Stromal cell of bone marrow (primary cell): ENCODE measurements at regions not wholly inside any gene's neighbourhood (a gene's known extent, or its start where the extent isn't known, plus 50 kb on each side); places are given as distances from the start of the nearest gene placed in this dataset.

Source experiments
- DNase-seq: peaks from one replicate; pipeline ENCODE4 v3.0.0-alpha.2; 2012; ENCODE audit warnings: low read depth

DNA sequence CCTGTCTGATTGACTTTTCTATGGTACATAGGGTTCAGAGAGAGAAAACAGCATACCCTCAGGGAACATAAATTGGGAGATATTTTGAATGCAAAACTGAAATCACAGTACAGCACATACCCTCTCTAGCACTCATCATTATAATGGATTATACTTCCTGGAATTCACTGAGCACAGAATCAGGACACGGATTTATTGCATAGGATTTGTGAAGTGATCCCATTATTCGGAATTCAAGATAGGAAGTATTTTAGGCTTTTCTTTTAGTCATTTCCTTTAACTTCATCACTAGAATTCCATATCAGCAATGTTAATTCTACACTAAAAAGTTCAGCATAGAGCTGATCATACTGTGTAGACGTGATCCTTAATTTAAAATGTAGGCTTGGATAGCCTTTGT lies 407.0 kb downstream of the PID1 start:
- no peak for DNase-seq

DNA sequence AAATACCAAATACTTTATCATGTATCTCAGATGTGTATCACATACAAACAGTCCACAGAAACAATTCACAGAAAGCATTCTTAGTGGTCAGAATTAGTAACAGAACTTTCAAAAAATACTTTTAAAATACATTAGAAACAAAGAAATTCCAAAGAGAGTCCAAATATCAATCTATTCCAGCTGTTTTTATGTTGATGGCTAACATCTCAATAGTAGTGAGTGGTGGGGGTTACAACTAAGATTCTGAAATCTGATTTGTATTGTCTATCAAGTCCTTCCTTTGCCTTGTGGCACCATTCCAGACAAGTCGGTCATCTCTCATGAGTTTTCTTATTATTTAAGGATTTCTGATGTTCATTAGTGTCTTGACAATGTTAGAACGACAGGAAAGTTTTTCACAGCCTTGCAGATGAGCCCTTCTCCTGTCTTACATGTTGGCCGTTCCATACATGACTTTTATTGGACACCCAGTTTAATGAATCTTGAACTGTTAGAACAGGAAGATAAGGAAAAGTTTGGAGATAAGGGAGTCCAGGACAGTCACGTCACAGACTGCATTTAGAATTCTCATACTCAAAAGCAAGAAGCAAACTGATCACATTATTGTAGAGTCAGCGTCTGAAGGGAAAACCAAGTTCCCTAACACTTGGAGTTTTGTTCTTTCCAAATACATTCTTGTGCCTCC lies 410.3 kb downstream of the PID1 start:
- no peak for DNase-seq

- DNase-seq: no peak
These were observed 417.9 kb downstream of the PID1 start for GRCh38 chr2:228853151-228853550.

GRCh38 chr2:228848638-228849037 lies 422.4 kb downstream of the PID1 start:
- no peak for DNase-seq

GRCh38 chr2:228847684-228848083 lies 423.4 kb downstream of the PID1 start:
- DNase-seq: no peak

- no peak for DNase-seq
These were observed 424.9 kb downstream of the PID1 start for GRCh38 chr2:228846161-228846560.

DNA sequence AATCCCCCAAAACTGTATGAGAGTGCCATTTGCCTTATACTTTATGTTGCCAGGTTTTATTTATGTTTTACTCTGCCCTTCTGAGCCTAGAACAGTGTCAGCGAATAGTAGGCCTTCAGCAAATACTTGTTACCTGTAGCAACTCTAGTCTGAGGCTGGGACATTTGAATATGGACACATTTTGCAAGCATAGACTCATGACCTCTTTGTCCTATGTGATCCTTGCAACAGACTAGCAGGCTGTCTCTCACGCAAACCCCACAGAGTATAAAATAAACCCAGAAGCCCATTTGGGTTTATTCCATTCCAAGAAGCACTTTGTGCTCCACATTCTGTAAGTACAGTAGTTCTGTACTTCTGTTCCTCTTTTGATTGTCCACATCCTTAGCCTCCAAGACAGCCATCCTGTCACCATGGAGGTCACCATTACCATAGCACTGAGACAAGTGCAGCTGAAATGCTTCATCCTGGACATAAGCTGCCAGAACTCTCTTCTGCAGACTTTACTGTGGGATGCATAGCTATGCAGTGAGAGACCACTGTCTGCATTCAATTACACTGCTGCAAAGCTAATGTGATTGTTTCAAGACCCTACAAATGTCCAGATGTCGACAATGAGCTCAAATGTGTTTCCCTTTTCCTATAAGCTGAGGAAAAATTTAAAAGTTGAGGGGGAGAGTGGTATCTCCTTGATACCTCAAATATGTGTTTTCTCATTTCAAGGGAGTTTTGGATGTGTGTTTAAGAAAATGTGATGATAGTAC lies 425.7 kb downstream of the PID1 start:
- no peak for DNase-seq

- DNase-seq: no peak
These were observed 429.2 kb downstream of the PID1 start for GRCh38 chr2:228841877-228842276.

DNA sequence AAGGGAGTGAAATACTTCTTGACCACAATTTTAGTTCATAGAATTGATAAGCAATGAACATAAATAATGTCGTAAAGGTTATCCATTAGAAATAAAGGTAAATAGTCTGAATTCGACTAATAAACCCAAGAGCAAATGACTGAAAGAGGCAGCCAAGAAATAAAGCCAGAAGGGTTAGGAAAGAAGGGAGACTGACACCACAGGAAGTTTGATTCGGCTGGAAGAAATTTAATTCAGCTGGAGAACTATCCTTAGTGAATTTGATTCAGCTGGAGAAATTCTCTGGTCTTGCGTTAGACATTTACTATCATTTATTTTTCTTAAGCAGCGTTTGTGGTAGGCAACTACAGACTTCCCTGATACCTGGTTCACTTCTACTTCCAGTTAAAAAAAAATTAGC lies 429.6 kb downstream of the PID1 start:
- DNase-seq: no peak

DNA sequence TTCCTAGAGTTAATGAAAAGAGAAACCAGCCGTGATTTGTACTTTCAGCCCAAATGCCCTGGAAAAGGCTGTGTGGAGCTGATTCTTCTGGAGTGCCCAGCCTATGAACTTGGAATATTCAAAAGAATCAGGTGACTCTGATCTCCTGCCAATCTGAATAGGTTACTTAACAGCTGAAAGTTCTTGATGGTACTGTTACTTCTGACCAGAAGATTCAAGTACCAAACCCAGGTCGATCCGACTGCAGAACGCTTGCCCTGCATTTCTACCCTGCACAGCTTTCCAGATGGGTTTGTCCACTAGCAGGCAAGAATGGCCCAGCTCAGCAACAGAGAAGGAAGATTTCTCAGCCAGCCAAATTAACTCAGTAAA lies 430.4 kb downstream of the PID1 start:
- DNase-seq: no peak

DNA sequence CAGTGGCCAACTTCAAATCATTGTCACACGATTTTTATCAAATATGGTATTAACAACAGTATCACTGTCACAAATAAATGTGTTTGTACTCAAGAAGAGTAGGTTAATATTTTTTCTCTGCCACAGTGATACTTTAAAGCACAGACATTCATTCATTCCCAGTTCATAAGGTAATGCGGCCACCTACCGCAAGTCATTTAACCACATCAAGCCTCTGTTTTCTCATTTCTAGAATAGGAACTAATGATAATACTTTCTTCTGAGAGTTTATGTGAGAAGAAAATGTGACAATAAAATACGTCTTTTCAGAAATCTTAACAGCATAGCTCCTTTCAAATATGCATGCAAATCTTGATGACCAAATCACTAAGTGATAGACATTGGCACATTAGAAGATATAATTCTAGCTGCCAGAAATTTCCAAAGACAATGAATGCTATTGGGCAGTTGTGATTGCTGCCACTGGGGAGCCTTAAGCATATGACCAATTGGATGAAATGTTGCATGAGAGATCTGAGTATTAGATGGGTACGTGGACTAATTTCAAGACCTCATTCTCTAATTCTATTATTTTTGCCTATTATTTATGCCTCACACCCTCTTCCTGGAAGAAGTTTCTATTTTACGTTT lies 430.9 kb downstream of the PID1 start:
- DNase-seq: no peak

GRCh38 chr2:228839421-228839876 lies 431.6 kb downstream of the PID1 start:
- DNase-seq: no peak

DNA sequence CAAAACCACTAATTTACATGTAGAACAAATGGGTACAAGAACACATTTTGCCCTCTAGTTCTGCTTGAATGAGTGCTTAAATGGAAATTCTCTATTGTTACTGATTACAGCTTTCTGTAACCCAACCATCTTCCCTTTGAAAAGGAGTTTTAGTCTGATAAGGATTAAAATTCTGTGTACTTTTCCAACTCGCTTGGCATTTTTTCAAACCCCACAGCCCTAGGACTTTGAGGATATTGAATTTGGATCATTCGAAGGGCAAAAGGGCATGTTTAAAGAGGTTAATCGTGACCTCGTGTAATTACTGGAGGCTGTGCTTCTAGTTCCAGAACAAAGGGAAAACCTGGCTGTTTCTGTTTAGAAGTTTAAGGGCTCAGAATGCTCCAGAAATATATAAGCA lies 432.3 kb downstream of the PID1 start:
- DNase-seq: no peak

DNA sequence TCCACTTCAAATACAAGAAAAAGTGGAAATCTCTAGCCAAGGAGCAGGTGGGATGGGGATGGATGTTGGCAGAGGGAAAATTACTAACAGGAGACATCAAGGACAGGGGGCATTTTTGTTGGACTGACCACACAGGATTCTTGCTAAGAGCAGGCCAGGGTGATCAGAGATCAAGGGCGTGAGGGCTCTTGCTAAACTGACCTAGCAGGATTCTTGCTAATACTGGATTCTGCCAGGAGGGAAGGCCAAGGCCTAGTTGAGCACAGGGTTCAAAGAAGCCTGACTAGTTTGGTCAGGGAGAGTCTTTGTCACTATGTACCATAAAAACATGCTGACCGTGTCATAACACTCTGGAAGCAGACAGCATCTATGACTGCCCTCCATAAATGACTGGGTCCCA lies 442.7 kb downstream of the PID1 start:
- DNase-seq: no peak

DNA sequence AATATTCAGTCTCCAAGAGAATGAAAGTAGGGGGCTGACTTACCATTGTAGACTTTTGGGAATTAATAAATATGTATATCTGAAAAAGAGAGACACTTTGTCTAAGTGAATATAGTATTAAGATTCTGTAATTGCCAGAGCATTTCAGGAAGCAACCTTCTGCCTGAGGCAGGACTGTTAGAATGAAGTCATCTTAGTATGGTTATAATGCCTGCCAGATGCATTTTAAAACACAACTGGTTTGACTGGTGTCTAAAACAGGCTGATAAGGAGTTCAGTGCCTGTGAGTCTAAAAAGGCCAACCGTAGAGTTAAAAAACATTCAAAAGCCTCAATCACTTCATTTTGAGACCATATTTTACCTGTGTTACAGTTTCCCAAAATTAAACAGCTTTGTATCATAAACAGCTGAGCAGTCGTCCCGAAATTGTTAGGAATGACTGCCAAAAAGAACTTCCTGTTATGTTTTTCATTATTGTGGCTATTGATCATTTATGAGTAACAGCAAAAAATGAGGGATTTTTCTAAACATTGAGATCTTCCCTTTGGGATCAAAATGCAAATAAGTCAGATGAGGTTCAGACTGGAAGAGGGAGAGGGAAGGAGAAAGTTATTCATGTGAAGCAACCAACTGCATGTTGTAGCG lies 443.9 kb downstream of the PID1 start:
- no peak for DNase-seq

DNA sequence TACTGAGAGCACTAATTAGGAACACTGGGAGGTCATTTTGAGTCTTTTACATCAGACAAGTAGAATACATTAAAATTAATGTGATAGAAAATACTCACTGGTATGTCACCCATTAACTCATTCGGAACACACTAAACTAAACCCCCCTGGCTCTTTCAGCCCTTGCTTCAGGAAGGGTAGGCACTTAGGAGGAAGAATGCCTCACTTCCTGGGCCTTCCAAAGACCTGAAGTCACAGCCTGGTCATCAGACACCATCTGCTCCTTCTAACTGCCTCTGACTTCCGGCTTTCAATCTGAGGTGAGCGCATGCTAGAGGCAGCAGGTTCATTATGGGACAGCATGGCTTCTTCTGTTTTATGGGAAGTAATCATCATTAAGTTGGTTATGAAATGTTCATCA lies 451.4 kb downstream of the PID1 start:
- DNase-seq: no peak

GRCh38 chr2:228802181-228803071 lies 468.7 kb downstream of the PID1 start:
- no peak for DNase-seq

- no peak for DNase-seq
These were observed 469.6 kb downstream of the PID1 start for GRCh38 chr2:228801451-228801850.

DNA sequence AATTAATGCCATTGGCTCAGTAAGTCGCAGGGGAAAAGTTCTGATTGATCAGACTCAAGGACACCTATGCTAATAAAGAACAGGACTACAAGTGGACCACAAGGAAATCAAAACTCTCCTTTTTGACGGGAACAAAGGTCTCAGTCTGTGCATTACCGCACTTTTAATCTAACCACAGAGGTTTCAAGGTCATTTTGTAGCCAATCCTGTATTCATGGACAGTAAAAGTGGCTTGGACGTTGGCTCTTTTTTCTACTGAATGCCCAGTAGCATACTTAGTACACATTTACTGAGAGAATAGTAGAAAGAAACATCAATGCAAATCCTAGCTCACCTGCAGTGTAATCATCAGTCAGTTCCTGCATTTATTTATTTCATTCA lies 471.9 kb downstream of the PID1 start:
- no peak for DNase-seq

- DNase-seq: no peak
These were observed 472.5 kb downstream of the PID1 start for GRCh38 chr2:228798458-228799207.

GRCh38 chr2:228796386-228796785 lies 474.7 kb downstream of the PID1 start:
- no peak for DNase-seq
